Fibroblast of lung (primary cell): ENCODE measurements at regions not wholly inside any gene's neighbourhood (a gene's known extent, or its start where the extent isn't known, plus 50 kb on each side); places are given as distances from the start of the nearest gene placed in this dataset.

ENCODE experiments used
- CTCF ChIP-seq, 2 donors: IDR thresholded peaks in 1 of 2; conservative IDR thresholded peaks in 1 of 2; 1 replicate in 1 of 2; 2 replicates in 1 of 2; pipeline ENCODE4 v1.5.1; 2011 to 2012; ENCODE audit warnings: low read length in 2 of 2, control low read depth in 1 of 2, inconsistent platforms in 1 of 2, low read depth in 1 of 2, mild to moderate bottlenecking in 1 of 2
- EZH2 ChIP-seq: IDR thresholded peaks from 2 replicates; pipeline ENCODE4 v1.5.1; 2012; ENCODE audit warnings: low read length, control low read depth, mild to moderate bottlenecking; ENCODE audit errors: missing control alignments

- TF ChIP-seq CTCF (conservative IDR thresholded peaks at IDR 0.05 in 1 of 2, IDR thresholded peaks at IDR 0.05 in 1 of 2; ENCODE audit: low read depth in 1 of 2, low read length in 2 of 2), result no peak
- no peak for TF ChIP-seq EZH2
Observed at GRCh38 chr7:124089621-124090020, 56.8 kb upstream of the TMEM229A start.
